Stimulated activated CD4-positive, alpha-beta T cell treated with anti-CD3 and anti-CD28 coated beads, TNF-alpha, amount 100 ng/mL, for 48 hours (primary cell): ENCODE measurements at regions not wholly inside any gene's neighbourhood (a gene's known extent, or its start where the extent isn't known, plus 50 kb on each side); places are given as distances from the start of the nearest gene placed in this dataset.
"Not testable (repeated sequence)": the region's sequence is repeated elsewhere in the genome, so short reads cannot be mapped to it uniquely, and the experiment has no call there.

Experiments
- DNase-seq, 3 donors: peaks; one replicate each; pipeline ENCODE4 v3.0.0-alpha.2; 2020; ENCODE audit warnings: low read depth in 3 of 3

DNA sequence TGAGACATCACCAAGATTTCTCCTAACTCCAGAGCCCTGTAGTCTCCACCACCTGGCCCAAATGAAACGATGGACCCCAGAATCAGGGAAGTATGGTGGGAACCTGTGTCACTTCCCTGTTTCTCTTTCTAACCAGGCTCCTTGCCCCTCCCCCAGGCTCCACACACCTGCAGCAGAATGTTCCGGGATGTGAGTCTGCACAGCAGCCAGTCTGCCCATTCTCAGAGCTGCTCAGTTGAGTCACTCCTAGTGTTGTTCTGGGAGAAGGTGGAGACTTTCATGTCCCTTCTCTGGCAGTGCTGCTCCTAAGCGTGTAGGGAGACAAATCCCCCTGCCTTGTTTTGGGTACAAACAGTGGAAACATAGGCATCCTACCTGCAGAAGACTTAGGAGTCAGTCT is 76.0 kb upstream of the XPA start:
- DNase-seq, result no peak

DNA sequence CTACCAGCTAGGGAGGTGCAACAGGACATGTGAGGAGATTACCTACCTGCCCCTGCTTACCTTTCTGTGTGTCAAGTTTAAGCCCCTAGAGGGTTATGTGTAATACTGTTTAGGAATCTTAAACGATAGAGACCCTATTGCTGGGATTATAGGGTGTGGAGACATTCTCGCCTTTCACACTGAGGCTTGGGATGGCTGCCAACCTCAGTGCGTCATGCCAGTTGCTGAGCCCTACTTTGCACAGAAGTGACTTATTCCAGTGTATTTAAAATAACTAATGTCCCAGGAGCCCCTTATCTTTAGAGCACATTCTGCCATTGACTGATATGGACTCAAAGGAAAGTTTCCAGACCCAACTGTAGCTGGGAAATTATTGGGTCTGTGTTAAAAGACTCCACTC is 76.6 kb upstream of the XPA start:
- no peak for DNase-seq

DNA sequence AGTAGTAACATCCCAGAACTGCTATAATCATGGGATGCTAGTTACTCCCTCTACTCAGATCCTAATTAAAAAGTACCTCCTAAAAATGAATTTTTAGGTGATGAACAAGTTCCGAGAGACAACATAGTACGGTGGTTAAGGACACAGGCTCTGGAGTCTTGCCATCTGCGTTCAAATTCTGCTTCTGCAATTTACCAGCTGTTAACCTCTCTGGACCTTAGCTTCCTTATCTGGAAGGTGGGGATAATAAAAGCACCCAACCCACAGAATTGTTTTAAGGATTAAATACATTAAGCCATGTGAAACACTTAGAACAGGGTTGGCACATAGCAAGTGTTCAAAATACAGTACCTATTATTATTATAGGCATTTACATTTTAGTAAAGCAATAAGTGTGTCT is 77.5 kb upstream of the XPA start:
- DNase-seq, result no peak

DNA sequence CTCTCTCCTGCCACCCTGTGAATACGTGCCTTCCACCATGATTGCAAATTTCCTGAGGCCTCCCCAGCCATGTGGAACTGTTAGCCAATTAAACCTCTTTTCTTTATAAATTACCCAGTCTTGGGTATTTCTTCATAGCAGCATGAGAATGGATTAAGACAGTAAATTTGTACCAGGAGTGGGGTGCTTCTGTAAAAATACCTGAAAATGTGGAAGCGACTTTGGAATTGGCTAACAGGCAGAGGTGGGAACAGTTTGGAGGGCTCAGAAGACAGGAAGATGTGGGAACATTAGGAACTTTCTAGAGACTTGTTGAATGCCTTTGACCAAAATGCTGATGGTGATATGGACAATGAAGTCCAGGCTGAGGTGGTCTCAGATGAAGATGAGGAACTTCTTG is 74.3 kb upstream of the FOXE1 start:
- not testable (repeated sequence) for DNase-seq

DNA sequence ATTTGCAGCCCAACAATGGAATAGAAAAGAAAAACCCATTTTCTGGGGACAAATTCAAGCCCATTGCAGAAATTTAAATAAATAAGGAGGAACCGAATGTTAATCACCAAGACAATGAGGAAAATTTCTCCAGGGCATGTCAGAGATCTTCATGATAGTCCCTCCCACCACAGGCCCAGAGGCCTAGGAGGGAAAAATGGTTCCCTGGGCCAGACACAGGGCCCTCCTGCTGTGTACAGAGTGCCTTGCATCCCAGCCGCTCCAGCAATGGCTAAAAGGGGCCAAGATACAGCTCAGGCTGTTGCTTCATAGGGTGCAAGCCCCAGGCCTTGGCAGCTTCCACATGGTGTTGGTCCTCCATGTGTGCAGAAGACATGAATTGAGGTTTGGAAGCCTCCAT is 73.4 kb upstream of the FOXE1 start:
- no peak for DNase-seq

DNA sequence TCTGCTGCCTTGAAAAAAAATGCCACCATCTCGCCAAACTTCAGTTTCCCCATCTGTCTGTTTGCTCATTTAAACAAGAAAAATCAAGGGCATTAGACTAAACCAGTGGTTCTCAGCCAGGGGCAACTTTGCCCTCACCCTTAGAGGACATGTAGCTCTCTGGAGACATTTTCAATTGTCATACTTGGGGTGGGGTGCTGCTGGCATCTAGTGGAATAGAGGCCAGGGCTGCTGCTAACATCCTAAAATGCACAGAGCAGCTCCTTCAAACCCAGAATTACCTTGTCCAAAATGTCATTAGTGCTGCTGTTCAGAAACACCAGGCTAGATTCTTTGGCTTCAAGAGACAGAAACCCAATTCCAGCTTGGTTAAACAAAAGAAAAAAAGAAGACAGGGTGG is 71.1 kb upstream of the FOXE1 start:
- no peak for DNase-seq

DNA sequence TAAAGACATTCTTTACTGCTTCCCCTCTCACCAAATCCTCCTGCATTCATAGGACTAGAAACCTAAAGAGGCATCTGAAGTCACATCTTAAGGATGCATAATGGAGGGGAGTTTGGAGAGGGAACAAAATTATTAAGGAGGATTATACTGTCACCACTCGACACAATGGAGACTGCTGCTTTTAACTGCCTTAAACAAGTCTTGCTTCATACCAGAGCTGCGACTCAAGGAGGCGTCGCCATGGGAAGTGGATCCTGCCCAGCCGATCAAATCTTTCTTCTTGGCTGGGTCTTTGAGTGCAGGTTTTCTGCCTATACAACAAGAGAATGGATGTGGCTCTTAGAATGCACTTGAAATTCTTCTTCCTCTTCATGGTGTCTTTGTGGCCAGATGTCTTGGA is 66.7 kb upstream of the FOXE1 start:
- no peak for DNase-seq

DNA sequence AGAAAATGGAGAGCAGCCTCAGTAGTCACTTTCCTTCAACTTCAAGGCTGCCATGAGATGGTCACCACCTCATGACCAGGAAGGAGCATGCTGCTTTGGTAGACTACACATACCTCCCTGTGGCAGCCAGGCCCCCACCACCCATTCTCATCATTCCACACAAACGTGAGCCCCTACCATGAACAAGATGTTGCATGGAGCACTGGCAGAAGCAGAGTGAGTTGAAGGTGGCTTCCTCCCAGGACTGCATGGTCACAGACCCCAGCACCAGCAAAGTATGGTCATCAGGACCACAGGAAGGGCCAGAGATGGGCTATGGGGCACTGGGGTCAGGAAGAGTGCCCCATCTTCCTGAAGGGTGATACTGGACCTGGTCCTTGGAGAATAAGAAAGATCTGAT is 65.5 kb upstream of the FOXE1 start:
- DNase-seq, result no peak

DNA sequence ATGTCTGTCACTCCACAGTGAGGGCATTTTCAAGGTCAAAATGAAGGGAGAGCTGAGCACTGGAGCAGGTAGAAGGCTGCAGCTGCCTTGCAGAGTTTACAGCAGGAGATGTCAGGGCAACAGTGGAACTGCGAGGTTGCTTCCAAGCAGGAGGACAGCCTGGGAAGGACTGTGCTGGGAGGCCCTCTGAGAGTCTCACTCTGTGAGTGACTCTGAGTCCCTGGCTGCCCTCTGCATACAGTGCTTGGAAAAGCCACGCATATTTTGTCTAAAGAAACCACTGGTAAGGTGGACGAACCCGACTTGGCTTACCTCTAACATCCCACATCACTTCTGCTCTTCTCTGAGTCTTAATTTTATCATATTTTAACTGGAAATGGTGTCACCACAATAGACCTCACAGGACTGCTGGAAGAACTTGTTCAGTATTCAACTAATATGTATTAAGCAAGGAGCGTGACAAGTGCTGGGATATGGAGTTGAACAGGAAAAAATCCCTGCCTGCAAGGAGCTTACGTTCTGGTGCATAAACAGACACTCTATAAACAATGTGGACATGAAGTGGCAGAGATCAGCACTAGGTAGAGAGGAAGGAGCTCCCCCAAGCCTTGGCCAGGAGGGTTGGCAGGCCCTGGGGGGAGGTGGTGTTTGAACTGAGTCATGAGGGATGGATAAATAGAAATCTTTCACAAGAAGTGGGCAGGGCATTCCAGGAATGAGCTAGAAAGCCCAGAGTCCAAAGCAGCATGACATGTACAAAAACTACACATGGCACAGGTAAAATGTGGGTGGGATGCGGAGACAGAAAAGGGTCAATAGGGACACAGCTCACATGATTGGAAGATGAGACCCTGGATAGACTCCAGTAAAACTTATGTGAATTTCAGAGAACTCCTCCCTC is 64.0 kb upstream of the FOXE1 start:
- no peak for DNase-seq

DNA sequence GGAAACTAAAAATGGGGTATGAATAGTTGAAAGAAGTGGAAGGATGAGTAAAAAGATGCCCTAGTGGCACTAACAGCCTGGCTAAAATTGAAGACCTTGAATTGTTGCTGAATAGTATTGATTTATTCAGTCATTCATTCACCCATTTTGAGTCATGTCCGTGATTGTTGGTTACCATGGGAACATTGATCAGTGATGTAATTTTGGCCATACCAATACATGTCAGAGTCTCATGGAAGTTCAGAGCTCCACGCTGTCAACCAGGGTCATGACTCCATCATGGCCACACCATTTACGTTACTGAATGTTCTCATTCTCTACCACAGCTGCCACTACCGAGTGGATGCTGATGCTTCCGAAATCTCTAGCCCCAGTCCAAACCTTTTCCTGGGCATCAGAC is 62.5 kb upstream of the FOXE1 start:
- no peak for DNase-seq

DNA sequence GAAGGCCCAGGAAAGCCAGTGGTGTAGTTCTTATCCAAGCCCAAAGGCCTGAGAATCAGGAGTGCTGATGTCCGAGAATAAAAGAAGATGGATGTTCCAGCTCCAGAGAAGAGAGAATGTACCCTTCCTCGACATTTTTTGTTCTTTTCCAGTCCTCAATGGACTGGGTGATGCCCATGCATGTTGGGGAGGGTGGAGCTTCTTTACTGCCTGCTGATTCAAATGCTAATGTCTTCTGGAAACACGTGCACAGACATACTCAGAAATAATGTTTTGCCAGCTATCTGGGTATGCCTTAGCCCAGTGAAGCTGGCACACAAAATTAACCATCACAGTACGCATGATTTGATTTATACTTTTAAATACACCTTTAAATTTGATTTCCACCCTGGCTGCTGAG is 61.5 kb upstream of the FOXE1 start:
- DNase-seq, result no peak

DNA sequence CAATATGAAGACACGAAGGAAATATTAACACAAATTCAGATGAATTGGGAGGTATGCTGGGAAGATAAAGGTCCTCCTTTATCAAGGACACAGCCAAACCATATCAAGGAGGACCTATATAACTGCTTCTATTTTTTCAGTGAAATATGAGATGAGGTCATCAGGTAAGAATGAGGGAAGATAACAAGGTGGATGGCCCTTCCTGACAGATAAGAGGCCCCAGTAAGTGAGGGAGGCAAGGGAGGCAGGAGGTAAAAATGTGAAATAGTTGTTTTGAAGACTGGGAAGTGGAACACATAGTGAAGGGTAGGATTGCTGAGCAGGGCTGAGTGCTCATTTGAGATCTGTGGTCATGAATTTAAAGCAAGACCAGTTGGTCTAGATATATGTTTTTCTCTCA is 60.0 kb upstream of the FOXE1 start:
- DNase-seq, result no peak

DNA sequence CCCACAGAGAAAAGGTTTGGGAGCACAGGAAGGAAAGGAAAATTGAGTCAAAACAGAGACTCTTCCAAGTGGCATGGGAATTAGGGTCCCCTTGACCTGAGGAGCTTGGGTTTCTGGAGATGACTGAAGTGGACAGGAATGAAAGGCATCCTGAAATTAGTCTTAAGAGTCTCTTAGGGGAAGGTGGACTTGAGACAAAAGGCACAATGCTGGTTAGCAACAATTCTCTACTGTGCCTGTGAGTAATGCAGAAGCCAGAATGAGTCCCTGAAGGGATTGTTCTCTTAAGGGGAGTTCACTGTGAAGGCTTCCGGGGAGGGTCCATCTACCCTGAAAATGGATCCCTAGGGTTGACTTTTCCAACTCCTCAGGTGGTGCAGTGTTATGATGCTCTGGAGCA is 58.4 kb upstream of the FOXE1 start:
- no peak for DNase-seq

DNA sequence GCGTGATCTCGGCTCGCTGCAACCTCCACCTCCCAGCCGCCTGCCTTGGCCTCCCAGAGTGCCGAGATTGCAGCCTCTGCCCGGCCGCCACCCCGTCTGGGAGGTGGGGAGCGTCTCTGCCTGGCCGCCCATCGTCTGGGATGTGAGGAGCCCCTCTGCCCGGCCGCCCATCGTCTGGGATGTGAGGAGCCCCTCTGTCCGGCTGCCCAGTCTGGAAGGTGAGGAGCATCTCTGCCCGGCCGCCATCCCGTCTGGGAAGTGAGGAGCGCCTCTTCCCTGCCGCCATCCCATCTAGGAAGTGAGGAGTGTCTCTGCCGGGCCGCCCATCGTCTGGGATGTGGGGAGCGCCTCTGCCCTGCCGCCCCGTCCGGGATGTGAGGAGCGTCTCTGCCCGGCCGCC is 56.9 kb upstream of the FOXE1 start:
- not testable (repeated sequence) for DNase-seq

DNA sequence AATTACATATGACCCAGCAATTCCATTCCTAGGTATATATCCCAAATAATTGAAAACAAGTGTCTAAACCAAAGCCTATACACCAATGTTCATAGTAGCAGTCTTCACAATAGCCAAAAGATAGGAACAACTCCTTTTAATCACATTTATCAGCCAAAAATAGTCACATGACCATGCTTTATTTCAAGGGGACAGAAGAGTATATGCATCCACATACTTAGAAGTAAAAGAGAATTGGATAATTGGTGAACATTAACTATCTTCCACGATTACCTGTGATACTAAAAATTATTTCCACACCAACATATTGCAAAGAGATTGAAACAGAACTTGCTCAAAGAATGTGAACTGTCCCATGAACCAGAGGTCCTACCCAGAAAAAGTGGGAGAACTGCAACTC is 51.8 kb upstream of the FOXE1 start:
- no peak for DNase-seq

DNA sequence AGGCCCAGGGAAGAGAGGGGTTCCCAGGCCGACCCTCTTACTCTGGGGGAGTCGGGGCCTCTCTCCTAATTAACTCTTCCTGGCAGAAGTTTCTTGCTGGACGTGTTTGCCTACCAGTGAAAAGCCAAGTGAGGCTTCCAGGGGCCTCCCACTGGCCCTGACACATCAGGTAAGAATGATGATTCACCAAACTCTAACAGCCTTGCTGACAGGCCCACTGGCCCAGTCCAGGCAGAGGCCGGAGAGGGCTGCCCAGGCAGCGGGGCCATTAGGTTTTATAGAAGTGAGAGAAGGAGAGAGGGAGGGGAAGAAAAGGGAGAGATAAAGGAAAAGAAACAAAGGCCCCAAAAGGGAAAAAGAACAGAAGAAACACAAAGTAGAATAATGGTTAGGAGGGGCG is 50.8 kb upstream of the FOXE1 start:
- no peak for DNase-seq

DNA sequence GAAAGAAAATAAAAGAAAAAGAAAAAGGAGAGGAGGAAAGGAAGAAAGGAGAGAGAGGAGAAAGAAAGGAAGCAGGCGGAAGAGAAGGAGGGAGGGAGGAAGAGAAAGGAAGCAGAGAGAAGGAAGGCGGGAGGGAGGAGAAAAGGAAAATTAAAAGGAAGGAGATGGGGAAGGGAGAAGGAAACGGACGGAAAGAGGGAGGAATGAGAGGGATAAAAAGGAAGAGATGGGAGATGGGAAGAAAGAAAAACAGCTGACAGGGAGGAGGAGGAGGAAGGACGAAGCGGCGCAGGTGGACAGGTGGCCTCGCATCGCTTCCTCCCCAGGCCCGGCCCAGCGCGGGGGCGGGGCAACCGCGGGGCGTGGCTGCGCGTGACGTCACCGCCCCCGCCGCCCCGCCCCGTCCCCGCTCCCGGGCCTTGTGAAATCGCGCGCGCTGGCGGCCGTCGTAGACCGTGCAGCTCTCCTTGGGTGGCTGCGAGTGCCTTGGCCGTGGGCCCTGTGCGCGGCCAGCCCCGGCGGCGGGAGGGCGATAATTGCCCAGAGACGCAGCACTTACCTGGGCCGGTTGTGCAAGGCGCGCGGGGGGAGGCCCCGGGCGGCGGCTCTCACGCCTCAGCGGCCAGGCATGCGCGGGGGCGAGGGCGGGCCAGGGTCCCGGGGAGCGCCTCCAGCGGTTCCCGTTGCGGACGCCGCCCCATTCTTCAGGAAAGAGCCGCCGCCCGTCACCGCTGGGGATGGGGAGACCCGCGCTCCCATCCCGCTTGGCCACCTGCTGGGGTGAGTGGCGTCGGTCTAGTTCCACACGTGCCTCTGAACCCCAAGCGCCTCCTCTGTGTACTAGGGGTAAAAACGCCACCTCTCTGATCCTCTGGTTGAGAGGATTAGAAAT is 49.6 kb upstream of the FOXE1 start:
- DNase-seq, result peak; percentile 40 to 58 (median 55)
